ENCODE measurements at regions not wholly inside any gene's neighbourhood (a gene's known extent, or its start where the extent isn't known, plus 50 kb on each side); places are given as distances from the start of the nearest gene placed in this dataset.
"Not testable (repeated sequence)": the region's sequence is repeated elsewhere in the genome, so short reads cannot be mapped to it uniquely, and the experiment has no call there.

DNA sequence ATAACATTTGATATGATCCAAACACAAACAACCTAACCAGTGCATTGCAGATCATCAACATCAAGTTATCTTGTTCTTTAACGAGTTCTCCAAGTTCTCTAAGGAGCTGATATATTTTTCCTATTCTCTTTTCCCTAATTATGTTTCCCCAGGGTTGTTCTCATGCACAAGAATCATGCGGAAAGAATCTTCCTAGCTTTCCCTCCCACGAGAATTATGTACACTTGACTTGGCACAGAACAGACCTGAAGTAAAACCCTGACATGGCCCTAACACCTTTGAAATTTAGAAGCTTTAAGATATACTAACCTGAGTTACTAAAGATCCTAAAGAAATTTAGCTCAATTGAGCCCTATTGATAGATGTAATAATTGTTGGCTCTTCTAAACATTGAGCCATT lies 110.7 kb upstream of the FST start:
- DNase-seq = no peak

DNA sequence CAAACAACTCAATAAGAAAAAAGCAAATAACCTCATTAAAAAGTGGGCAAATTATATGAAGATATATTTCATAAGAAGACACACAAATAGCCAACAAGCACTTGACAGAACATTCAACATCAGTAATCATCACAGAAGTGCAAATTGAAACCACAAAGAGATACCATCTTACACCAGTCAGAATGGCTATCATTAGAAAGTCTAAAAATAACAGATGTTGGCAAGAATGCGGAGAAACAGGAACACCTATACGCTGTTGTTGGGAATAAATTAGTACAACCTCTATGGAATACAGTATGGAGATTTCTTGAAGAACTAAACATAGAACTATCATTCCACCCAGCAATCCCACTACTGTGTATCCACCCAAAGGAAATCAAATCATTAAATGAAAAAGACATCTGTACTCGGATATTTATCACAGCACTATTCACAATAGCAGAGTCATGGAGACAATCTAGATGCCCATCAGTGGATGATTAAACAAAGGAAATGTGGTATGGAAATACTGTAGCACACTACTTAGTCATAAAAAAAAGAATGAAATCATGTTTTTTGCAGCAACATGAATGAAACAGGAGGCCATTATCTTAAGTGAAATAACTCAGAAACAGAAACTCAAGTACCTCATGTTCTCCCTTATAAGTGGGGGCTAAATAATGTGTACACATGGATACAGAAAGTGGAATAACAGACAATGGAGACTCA lies 106.8 kb upstream of the FST start:
- DNase-seq = no peak

- no peak for DNase-seq
Measured at GRCh38 chr5:53376853-53377252, 103.6 kb upstream of the FST start.

DNA sequence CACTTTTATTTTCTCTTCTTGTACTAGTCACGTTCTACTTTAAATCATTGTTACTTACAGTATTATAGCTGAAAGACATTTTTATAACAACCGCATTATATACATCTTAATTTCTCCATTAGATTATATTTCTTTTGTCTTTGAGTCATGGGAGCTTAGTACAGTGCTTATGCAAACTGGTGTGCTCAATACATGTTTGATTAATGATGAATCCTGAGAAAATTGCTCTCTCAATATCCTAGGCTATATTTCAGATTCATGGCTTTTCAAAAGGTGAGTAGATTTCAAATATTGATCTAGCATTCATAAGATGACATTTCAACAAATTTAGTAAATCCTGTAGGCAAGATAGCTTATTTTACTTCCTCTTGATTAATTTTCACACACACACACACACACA lies 102.2 kb upstream of the FST start:
- no peak for DNase-seq

DNA sequence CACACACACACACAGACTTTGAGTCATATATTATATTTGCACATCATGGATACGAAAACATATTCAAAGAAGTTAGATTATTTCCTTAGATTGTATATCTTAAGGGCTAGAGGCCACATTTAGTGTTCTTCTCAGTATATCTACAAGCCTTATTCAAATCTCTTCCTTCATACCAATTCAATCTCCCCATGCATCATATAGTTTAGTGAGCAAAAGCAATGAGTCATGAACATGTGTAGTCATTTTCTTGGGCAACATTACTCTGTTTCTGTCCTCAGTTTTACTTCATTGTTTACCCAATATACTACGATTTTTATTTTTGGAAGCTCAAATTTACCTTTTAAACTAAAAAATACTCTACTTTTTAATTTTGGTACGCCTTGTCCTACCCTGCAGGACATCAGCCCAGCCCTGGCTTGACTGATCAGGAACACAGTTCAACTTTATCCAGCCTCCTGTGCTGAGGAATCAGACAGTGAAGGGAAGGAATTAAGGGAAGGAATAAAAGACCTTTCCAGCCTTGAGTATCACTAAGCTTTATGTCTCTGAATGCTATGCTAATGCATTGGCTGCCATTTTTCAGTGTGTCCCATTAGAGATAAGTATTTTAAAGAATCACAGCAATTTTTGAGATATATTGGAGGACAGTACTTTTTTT lies 101.7 kb upstream of the FST start:
- DNase-seq = no peak

DNA sequence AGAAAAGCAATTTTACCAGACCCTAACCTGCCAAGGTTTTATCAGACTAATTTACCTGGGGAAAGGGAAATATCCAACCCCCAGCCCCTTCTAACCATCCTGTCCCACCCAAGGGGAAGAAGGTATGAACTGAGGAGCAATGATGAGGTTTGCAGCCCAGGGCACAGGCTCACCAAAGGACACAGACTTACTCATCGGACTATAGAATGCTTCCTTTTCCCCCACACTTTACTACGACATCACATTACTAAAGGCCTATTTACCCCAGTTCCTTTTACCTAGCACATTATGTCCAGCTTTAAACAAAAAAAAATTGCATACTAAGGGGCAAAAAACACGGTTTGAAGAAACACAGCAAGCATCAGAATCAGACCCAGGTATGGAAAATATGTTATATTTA lies 94.1 kb upstream of the FST start:
- no peak for DNase-seq

DNA sequence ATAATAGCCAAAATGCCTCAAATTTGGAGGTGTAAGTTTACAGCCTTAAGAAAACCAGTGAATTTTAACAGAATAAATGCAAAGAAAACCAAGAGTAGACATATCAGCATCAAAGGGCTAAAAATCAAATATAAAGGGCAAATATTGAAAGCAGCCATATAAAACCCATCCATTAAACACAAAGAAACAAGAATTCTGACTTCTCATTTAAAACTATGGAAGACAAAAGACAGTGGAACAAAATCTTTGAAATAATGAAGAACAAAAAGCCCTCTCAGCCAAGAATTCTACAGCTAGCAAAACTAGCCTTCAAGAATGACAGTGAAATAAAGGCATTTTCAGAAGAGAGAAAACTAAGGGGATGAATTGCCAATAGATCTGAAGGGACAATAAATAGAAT lies 91.3 kb upstream of the FST start:
- no peak for DNase-seq

DNA sequence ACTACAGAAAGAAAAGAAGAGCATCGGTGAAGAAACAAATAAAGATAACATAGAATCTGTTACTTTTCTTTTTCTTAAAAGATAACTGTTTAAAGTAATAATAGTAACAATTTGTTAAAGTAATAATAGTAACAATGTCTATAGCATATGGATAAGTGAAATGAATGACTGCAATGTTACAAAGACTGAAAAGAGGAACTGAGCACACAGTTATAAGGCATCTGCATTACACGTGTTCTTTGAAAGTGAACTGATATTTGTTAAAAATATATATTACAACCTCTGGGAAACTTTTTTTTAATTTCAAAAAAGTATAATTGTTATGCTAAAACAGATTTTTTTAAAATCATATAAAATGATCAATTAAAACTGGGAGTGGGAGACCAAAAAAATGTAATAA lies 88.4 kb upstream of the FST start:
- DNase-seq = no peak

GRCh38 chr5:53394808-53395207 lies 85.6 kb upstream of the FST start:
- DNase-seq = no peak

DNA sequence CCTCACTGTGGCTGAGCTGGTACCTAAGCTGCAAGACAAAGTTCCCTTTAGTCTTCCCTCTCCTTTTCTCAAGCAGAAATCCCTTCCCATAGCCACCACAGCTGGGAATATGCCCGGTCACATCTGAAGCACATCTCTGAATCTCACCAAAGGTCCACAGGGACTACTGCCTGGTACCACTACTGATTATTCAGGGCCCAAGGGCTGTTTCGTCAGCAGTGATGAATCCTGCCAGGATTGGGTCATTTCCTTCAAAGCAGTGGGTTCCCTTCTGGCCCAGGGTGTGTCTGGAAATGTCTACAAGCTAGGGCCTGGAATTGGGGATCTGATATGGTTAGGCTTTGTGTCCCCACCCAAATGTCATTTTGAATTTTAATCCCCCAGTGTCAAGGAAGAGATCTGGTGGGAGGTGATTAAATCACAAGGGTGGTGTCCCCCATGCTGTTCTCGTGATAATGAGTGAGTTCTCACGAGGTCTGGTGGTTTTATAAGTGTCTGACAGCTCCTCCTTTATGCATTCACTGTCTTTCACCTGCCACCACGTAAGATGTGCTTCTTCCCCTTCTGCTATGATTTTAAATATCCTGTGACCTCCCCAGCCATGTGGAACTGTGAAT lies 83.2 kb upstream of the FST start:
- DNase-seq = no peak

- DNase-seq = no peak
Measured at GRCh38 chr5:53397845-53398244, 82.6 kb upstream of the FST start.

GRCh38 chr5:53399926-53400697 lies 80.3 kb upstream of the FST start:
- no peak for DNase-seq

DNA sequence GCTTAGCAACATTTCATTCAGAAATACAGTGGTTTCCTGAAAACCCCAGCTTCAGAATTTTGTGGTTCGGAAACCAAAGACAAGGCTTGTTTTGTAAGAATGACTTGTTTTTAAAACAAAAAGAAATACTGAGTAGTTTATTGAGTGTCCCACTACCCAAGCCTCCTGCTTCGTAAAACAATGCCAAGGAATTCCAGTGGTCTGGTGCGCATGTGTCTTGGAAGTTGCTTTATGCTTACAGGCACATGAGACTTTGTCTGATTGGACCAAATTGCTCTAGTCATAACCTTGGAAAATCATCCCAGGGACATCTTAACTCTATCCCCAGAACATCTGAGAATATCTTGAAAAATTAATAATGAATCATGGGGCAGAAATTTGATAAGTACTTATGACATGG lies 77.1 kb upstream of the FST start:
- no peak for DNase-seq

DNA sequence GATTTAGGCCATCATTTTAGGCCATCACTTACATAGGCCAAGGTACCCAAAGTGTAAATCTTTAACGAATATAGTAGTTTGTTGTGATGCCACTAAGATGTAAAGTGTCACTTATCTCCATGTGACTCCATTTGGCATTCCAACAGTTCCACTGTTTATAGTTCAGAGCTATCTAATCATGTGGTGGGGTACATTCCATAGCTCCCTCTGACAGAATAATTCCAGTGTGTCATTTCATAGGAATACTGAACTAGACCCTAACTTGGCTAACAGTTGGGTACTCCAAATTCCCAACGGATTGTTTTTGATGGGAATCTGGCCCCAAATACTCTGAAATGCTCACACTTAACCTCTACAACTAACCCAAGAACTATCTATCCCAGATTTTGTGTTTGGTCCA lies 76.7 kb upstream of the FST start:
- no peak for DNase-seq

- no peak for DNase-seq
Measured at GRCh38 chr5:53405396-53405795, 75.0 kb upstream of the FST start.

DNA sequence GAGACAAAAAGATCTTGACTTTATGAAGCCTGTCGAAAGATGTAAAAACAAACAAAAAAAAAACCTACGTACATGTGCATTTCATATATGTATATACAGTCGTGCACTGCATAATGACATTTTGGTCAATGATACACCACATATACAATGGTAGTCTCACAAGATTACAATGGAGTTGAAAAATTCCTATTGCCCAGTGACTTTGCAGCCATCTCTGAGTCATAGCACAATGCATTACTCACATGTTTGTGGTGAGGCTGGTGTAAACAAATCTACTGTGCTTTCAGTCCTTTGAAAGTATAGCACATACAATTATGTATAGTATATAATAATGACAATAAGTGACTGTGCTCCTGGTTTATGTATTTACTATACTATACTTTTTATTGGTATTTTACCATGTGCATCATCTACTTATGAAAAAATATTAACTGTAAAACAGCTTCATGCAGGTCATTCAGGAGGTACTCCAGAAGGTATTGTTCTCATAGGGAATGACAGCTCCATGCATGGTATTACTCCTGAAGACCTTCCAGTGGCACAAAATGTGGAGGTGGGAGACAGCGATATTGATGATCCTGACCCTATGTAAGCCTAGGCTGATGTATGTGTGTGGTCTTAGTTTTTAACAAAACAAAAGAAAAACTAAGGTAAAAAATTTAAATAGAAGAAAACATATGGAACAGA lies 73.7 kb upstream of the FST start:
- no peak for DNase-seq

DNA sequence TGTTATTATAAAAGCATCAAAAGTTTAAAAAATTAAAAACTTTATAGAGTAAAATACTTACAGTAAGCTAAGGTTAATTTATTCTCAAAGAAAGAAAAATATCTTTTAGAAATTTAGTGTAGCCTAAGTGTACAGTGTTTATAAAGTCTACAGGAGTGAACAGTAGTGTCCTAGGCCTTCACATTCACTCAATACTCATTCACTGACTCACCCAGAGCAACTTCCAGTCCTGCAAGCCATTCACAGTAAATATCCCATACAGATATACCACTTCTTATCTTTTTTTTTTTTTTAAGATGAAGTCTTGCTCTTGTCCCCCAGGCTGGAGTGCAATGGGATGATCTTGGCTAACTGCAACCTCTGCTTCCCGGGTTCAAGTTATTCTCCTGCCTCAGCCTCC lies 73.1 kb upstream of the FST start:
- no peak for DNase-seq

GRCh38 chr5:53411388-53411787 lies 69.0 kb upstream of the FST start:
- peak; percentile 33 for DNase-seq

DNA sequence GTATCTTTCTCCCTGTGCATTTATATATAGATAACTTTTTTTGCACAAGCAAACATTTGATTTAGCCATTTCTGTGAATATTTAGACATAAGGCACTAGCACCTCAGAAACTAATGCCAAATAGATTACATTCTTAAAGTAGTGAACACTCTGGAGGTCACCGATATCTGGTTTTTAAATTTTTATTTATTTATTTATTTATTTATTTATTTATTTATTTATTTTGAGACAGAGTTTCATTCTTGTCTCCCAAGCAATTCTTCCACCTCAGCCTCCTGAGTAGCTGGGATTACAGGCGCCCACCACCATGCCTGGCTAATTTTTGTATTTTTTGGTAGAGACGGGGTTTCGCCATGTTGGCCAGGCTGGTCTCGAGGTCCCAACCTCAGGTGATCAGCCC lies 67.9 kb upstream of the FST start:
- DNase-seq = not testable (repeated sequence)

GRCh38 chr5:53416144-53416738 lies 64.2 kb upstream of the FST start:
- DNase-seq = peak; percentile 1

- DNase-seq = no peak
Measured at GRCh38 chr5:53418409-53418808, 62.0 kb upstream of the FST start.

- DNase-seq = no peak
Measured at GRCh38 chr5:53418826-53419658, 61.4 kb upstream of the FST start.

Measured in inflammatory macrophage treated with lipopolysaccharide for 4 hours (primary cell).